GM12878 (cell line): ENCODE measurements at regions not wholly inside any gene's neighbourhood (a gene's known extent, or its start where the extent isn't known, plus 50 kb on each side); places are given as distances from the start of the nearest gene placed in this dataset.

Source experiments
- BRCA1 ChIP-seq: IDR thresholded peaks from 2 replicates; pipeline ENCODE4 v1.6.1; 2011; ENCODE audit warnings: low read depth, low read length, improper control_type of control experiment
- CREB1 ChIP-seq: IDR thresholded peaks from 2 replicates; pipeline ENCODE4 v1.6.1; 2012; ENCODE audit warnings: low read depth, mild to moderate bottlenecking, inconsistent platforms
- FOS ChIP-seq: IDR thresholded peaks from 3 replicates; pipeline ENCODE4 v1.6.1; 2011; ENCODE audit warnings: borderline replicate concordance; ENCODE audit not compliant: insufficient read length; ENCODE audit errors: extremely low read depth
- HDAC2 ChIP-seq: fragments of 200-600 bp; sonication (generic); IDR thresholded peaks from 2 replicates; pipeline ENCODE4 v1.6.1; 2017
- IRF4 ChIP-seq: IDR thresholded peaks from 2 replicates; pipeline ENCODE4 v1.6.1; 2011; ENCODE audit warnings: low read depth, low read length
- LARP7 ChIP-seq: fragments of 450-650 bp; IDR thresholded peaks from 2 replicates; pipeline ENCODE4 v1.6.1; 2017; ENCODE audit warnings: mild to moderate bottlenecking
- MYC ChIP-seq: IDR thresholded peaks from 2 replicates; pipeline ENCODE4 v1.6.1; 2011; ENCODE audit warnings: mild to moderate bottlenecking, low read length, moderate library complexity, inconsistent platforms; ENCODE audit not compliant: insufficient read depth, insufficient replicate concordance, insufficient read length, severe bottlenecking
- NR2C1 ChIP-seq: fragments of 450-650 bp; IDR thresholded peaks from 2 replicates; pipeline ENCODE4 v1.6.1; 2017; ENCODE audit warnings: antibody characterized with exemption, mild to moderate bottlenecking, moderate library complexity
- PML ChIP-seq: IDR thresholded peaks from 2 replicates; pipeline ENCODE4 v1.6.1; 2012; ENCODE audit warnings: low read length, inconsistent platforms
- POLR2AphosphoS5 ChIP-seq: IDR thresholded peaks from 2 replicates; pipeline ENCODE4 v1.6.1; 2011; ENCODE audit warnings: mild to moderate bottlenecking, low read length, inconsistent platforms
- RAD21 ChIP-seq: IDR thresholded peaks from 2 replicates; pipeline ENCODE4 v1.6.1; 2011; ENCODE audit warnings: mild to moderate bottlenecking, low read depth, low read length, moderate library complexity; ENCODE audit not compliant: insufficient read depth
- RCOR1 ChIP-seq: conservative IDR thresholded peaks from 2 replicates; pipeline ENCODE4 v1.6.1; 2012; ENCODE audit warnings: low read depth, low read length, improper control_type of control experiment
- SMAD5 ChIP-seq: IDR thresholded peaks from 2 replicates; pipeline ENCODE4 v1.6.1; 2016; ENCODE audit warnings: antibody characterized with exemption, low read depth
- SUPT20H ChIP-seq: IDR thresholded peaks from 2 replicates; pipeline ENCODE4 v1.6.1; 2011; ENCODE audit warnings: low read depth, mild to moderate bottlenecking, low read length, moderate library complexity, borderline replicate concordance; ENCODE audit not compliant: control insufficient read depth
- SUZ12 ChIP-seq: fragments of 200-600 bp; sonication (generic); IDR thresholded peaks from one replicate; pipeline ENCODE4 v1.6.1; 2018; ENCODE audit warnings: antibody characterized with exemption, mild to moderate bottlenecking; ENCODE audit not compliant: unreplicated experiment
- TAF1 ChIP-seq: IDR thresholded peaks from 2 replicates; pipeline ENCODE4 v1.6.1; 2011; ENCODE audit warnings: mild to moderate bottlenecking, low read depth, low read length, borderline replicate concordance
- TCF3 ChIP-seq: IDR thresholded peaks from 2 replicates; pipeline ENCODE4 v1.6.1; 2012; ENCODE audit warnings: low read depth, mild to moderate bottlenecking, low read length, borderline replicate concordance; ENCODE audit not compliant: insufficient read depth
- YY1 ChIP-seq: IDR thresholded peaks from 2 replicates; pipeline ENCODE4 v1.6.1; 2011; ENCODE audit warnings: low read depth, mild to moderate bottlenecking, low read length
- ZNF622 ChIP-seq: fragments of 450-650 bp; IDR thresholded peaks from 2 replicates; pipeline ENCODE4 v1.6.1; 2017; ENCODE audit warnings: mild to moderate bottlenecking, inconsistent platforms
- TF ChIP-seq, protein P1 (sequence below): IDR thresholded peaks from 2 replicates; pipeline ENCODE4 v1.6.1; 2011; ENCODE audit warnings: mild to moderate bottlenecking, low read depth, low read length, moderate library complexity; ENCODE audit not compliant: insufficient replicate concordance
- TF ChIP-seq, protein P2 (sequence below): IDR thresholded peaks from 2 replicates; pipeline ENCODE4 v1.6.1; 2011; ENCODE audit warnings: low read depth, mild to moderate bottlenecking, low read length, moderate library complexity, borderline replicate concordance; ENCODE audit errors: extremely low read depth
- TF ChIP-seq, protein P3 (sequence below): fragments of 450-650 bp; formaldehyde crosslinking; IDR thresholded peaks from 2 replicates; pipeline ENCODE4 v1.4.0; 2022; ENCODE audit warnings: mild to moderate bottlenecking, moderate library complexity
- TF ChIP-seq, protein P4 (sequence below): fragments of 450-650 bp; IDR thresholded peaks from 2 replicates; pipeline ENCODE4 v1.6.1; 2016; ENCODE audit warnings: mild to moderate bottlenecking, moderate library complexity, borderline replicate concordance

GRCh38 chr2:64750817-64751285, 97.1 kb upstream of the SERTAD2 start (continued):
- no peak for TF ChIP-seq NR2C1
- TF ChIP-seq, protein P1, sequence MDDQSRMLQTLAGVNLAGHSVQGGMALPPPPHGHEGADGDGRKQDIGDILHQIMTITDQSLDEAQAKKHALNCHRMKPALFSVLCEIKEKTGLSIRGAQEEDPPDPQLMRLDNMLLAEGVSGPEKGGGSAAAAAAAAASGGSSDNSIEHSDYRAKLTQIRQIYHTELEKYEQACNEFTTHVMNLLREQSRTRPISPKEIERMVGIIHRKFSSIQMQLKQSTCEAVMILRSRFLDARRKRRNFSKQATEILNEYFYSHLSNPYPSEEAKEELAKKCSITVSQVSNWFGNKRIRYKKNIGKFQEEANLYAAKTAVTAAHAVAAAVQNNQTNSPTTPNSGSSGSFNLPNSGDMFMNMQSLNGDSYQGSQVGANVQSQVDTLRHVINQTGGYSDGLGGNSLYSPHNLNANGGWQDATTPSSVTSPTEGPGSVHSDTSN = peak; percentile 92
- peak; percentile 31; the same call in 1 of the 2 replicates for TF ChIP-seq RAD21
- TF ChIP-seq SUPT20H = no peak
- TF ChIP-seq TCF3 = peak; percentile 67; the same call in 1 of the 2 replicates
- no peak; the same call in 1 of the 2 replicates for TF ChIP-seq PML
- TF ChIP-seq MYC = no peak
- peak; percentile 95 for TF ChIP-seq POLR2AphosphoS5
- no peak for TF ChIP-seq IRF4
- no peak for TF ChIP-seq SUZ12
- TF ChIP-seq LARP7 = no peak
- TF ChIP-seq, protein P2, sequence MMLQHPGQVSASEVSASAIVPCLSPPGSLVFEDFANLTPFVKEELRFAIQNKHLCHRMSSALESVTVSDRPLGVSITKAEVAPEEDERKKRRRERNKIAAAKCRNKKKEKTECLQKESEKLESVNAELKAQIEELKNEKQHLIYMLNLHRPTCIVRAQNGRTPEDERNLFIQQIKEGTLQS = no peak
- peak; percentile 70; the same call in 1 of the 2 replicates for TF ChIP-seq CREB1
- TF ChIP-seq, protein P3, sequence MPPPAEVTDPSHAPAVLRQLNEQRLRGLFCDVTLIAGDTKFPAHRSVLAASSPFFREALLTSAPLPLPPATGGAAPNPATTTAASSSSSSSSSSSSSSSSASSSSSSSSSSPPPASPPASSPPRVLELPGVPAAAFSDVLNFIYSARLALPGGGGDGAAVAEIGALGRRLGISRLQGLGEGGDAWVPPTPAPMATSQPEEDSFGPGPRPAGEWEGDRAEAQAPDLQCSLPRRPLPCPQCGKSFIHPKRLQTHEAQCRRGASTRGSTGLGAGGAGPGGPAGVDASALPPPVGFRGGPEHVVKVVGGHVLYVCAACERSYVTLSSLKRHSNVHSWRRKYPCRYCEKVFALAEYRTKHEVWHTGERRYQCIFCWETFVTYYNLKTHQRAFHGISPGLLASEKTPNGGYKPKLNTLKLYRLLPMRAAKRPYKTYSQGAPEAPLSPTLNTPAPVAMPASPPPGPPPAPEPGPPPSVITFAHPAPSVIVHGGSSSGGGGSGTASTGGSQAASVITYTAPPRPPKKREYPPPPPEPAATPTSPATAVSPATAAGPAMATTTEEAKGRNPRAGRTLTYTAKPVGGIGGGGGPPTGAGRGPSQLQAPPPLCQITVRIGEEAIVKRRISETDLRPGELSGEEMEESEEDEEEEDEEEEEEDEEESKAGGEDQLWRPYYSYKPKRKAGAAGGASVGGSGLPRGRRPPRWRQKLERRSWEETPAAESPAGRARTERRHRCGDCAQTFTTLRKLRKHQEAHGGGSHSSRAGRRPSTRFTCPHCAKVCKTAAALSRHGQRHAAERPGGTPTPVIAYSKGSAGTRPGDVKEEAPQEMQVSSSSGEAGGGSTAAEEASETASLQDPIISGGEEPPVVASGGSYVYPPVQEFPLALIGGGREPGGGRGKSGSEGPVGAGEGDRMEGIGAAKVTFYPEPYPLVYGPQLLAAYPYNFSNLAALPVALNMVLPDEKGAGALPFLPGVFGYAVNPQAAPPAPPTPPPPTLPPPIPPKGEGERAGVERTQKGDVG (CRISPR knock-in tag) = no peak
- TF ChIP-seq ZNF622 = no peak
- peak; percentile 70; the same call in 1 of the 2 replicates for TF ChIP-seq SMAD5
- TF ChIP-seq TAF1 = peak; percentile 93
- no peak for TF ChIP-seq RCOR1
- TF ChIP-seq FOS = peak; percentile 55
- TF ChIP-seq YY1 = peak; percentile 79
- TF ChIP-seq, protein P4, sequence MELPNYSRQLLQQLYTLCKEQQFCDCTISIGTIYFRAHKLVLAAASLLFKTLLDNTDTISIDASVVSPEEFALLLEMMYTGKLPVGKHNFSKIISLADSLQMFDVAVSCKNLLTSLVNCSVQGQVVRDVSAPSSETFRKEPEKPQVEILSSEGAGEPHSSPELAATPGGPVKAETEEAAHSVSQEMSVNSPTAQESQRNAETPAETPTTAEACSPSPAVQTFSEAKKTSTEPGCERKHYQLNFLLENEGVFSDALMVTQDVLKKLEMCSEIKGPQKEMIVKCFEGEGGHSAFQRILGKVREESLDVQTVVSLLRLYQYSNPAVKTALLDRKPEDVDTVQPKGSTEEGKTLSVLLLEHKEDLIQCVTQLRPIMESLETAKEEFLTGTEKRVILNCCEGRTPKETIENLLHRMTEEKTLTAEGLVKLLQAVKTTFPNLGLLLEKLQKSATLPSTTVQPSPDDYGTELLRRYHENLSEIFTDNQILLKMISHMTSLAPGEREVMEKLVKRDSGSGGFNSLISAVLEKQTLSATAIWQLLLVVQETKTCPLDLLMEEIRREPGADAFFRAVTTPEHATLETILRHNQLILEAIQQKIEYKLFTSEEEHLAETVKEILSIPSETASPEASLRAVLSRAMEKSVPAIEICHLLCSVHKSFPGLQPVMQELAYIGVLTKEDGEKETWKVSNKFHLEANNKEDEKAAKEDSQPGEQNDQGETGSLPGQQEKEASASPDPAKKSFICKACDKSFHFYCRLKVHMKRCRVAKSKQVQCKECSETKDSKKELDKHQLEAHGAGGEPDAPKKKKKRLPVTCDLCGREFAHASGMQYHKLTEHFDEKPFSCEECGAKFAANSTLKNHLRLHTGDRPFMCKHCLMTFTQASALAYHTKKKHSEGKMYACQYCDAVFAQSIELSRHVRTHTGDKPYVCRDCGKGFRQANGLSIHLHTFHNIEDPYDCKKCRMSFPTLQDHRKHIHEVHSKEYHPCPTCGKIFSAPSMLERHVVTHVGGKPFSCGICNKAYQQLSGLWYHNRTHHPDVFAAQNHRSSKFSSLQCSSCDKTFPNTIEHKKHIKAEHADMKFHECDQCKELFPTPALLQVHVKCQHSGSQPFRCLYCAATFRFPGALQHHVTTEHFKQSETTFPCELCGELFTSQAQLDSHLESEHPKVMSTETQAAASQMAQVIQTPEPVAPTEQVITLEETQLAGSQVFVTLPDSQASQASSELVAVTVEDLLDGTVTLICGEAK = no peak
- TF ChIP-seq HDAC2 = no peak
- TF ChIP-seq BRCA1 = no peak
